Mucosa of descending colon (tissue), 3 donors: ENCODE measurements at regions not wholly inside any gene's neighbourhood (a gene's known extent, or its start where the extent isn't known, plus 50 kb on each side); places are given as distances from the start of the nearest gene placed in this dataset.
"Not testable (repeated sequence)": the region's sequence is repeated elsewhere in the genome, so short reads cannot be mapped to it uniquely, and the experiment has no call there.

Experiments
- ATAC-seq: fragments of 200-7000 bp; cut with Tn5 transposase; one replicate; pipeline ENCODE4 v1.9.1; 2020; ENCODE audit warnings: mild to moderate bottlenecking, moderate library complexity
- DNase-seq, 3 donors: peaks; one replicate each; pipeline ENCODE4 v3.0.0-alpha.2; 2020
- H3K36me3 ChIP-seq: fragments of 200-600 bp; one replicate; pipeline ENCODE4 v1.8.0; 2021; ENCODE audit warnings: low read depth, mild to moderate bottlenecking
- H3K4me1 ChIP-seq: fragments of 200-600 bp; one replicate; pipeline ENCODE4 v1.8.0; 2021; ENCODE audit warnings: low read depth, mild to moderate bottlenecking
- H3K4me3 ChIP-seq: fragments of 200-600 bp; one replicate; pipeline ENCODE4 v1.8.0; 2021; ENCODE audit warnings: mild to moderate bottlenecking
- H3K9me3 ChIP-seq: fragments of 200-600 bp; one replicate; pipeline ENCODE4 v1.8.0; 2021; ENCODE audit warnings: mild to moderate bottlenecking
- intact Hi-C, 2 donors: fragments of 100-400 bp; cut with DNase I in 1 of 2; cut with micrococcal nuclease in 1 of 2; formaldehyde crosslinking; loops; one replicate each; pipeline versions ENCODE4 v1.11.0 to v1.11.1; 2022; cut with DNase I, micrococcal nuclease
- TF ChIP-seq, protein P1 (sequence below): fragments of 200-600 bp; IDR thresholded peaks from one replicate; pipeline ENCODE4 v1.8.0; 2022; ENCODE audit warnings: antibody characterized with exemption, mild to moderate bottlenecking
- donor health status: DM: no; HTN: no; CAD: no; lungs with moderate emphysema.
- donor health status: DM: no; HTN: no; CAD: no.
- donor health status: DM: no; HTN: yes; CAD: no.

DNA sequence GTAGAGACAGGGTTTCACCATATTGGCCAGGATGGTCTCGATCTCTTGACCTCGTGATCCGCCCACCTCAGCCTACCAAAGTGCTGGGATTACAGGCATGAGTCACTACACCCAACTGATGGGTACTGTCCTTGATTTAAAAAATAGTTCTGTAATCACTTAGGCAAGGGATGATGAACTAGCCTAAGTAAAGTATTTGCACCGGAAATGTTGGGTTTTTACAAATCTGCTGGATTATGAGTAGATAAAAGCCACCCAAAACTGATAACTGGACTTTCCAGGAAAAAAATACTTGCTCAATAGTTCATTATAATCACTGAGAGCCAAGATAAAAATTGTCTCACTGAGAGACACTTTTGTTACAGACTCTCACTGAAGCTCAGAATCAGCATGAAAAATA, 218.0 kb downstream of the WNT5A start:
- intact Hi-C loops, result no loop called here
- H3K9me3 ChIP-seq, result no peaks in the 10 kb centered on the region
- no peak overlapping the region for H3K4me3 ChIP-seq
- ATAC-seq (no peak), DNase-seq (no peak)
- TF ChIP-seq, protein P1, sequence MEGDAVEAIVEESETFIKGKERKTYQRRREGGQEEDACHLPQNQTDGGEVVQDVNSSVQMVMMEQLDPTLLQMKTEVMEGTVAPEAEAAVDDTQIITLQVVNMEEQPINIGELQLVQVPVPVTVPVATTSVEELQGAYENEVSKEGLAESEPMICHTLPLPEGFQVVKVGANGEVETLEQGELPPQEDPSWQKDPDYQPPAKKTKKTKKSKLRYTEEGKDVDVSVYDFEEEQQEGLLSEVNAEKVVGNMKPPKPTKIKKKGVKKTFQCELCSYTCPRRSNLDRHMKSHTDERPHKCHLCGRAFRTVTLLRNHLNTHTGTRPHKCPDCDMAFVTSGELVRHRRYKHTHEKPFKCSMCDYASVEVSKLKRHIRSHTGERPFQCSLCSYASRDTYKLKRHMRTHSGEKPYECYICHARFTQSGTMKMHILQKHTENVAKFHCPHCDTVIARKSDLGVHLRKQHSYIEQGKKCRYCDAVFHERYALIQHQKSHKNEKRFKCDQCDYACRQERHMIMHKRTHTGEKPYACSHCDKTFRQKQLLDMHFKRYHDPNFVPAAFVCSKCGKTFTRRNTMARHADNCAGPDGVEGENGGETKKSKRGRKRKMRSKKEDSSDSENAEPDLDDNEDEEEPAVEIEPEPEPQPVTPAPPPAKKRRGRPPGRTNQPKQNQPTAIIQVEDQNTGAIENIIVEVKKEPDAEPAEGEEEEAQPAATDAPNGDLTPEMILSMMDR, result no peak
- H3K4me1 ChIP-seq, result no peaks in the 10 kb centered on the region
- H3K36me3 ChIP-seq, result no peaks in the 10 kb centered on the region

- intact Hi-C loops, result no loop called here
- Histone ChIP-seq H3K4me3 (no peak overlapping the region), H3K4me1 (no peaks in the 10 kb centered on the region), H3K9me3 (no peaks in the 10 kb centered on the region), H3K36me3 (no peaks in the 10 kb centered on the region)
- ATAC-seq (no peak), DNase-seq (no peak)
- TF ChIP-seq, protein P1, result no peak
Measured at GRCh38 chr3:55267206-55267930, 219.7 kb downstream of the WNT5A start.

- DNase-seq (no peak), ATAC-seq (no peak)
- Histone ChIP-seq H3K9me3 (no peaks in the 10 kb centered on the region), H3K4me1 (no peaks in the 10 kb centered on the region), H3K36me3 (no peaks in the 10 kb centered on the region), H3K4me3 (no peak overlapping the region)
- TF ChIP-seq, protein P1, result no peak
- intact Hi-C loops, result no loop called here
Measured at GRCh38 chr3:55264919-55265318, 222.2 kb downstream of the WNT5A start.

- TF ChIP-seq, protein P1, result no peak
- no peak for DNase-seq
- intact Hi-C loops, result no loop called here
- no peaks in the 10 kb centered on the region for H3K36me3 ChIP-seq
- no peaks in the 10 kb centered on the region for H3K9me3 ChIP-seq
- no peak overlapping the region for H3K4me3 ChIP-seq
- no peak for ATAC-seq
- H3K4me1 ChIP-seq, result no peaks in the 10 kb centered on the region
Measured at GRCh38 chr3:55252921-55253320, 234.2 kb downstream of the WNT5A start.

DNA sequence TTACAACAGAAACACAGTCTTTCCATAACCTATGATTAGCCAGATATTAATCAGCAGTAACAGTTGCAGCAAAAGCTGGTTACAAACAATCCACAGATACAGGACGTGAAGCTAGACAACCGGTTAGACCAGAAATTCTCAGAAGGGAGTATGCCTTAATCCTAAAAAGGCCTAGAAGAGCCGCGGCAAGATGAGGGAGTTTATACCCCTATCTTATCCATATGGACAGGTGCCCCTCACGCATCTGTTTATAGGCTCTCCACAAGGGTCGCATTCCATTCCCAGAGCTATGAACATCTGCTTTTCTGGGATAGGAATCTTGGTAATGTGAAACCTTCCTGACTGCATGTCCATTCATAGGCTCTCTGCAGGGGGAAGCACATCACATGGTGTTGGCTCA, 237.9 kb downstream of the WNT5A start:
- H3K4me3 ChIP-seq, DNase-seq, H3K36me3 ChIP-seq, H3K9me3 ChIP-seq, ATAC-seq, intact Hi-C loops, H3K4me1 ChIP-seq: not testable (repeated sequence)

- no peak for DNase-seq
- TF ChIP-seq, protein P1, result no peak
Measured at GRCh38 chr3:55247666-55248065, 239.4 kb downstream of the WNT5A start.

More at GRCh38 chr3:55247666-55248065, 239.4 kb downstream of the WNT5A start:
- intact Hi-C loops, result no loop called here
- Histone ChIP-seq H3K9me3 (no peaks in the 10 kb centered on the region), H3K4me1 (no peaks in the 10 kb centered on the region), H3K4me3 (no peak overlapping the region), H3K36me3 (no peaks in the 10 kb centered on the region)
- ATAC-seq, result no peak
